Kidney epithelial cell (primary cell): ENCODE measurements at regions not wholly inside any gene's neighbourhood (a gene's known extent, or its start where the extent isn't known, plus 50 kb on each side); places are given as distances from the start of the nearest gene placed in this dataset.

Experiments used
- DNase-seq: peaks from one replicate; pipeline ENCODE4 v3.0.0-alpha.2; 2010; ENCODE audit warnings: low read depth
- H3K27me3 ChIP-seq: 2 replicates; pipeline ENCODE4 v1.6.0; 2011; ENCODE audit warnings: low read length; ENCODE audit not compliant: control insufficient read depth, insufficient read depth
- H3K36me3 ChIP-seq: 2 replicates; pipeline ENCODE4 v1.5.1; 2011; ENCODE audit warnings: low read length; ENCODE audit not compliant: control insufficient read depth, insufficient read depth
- H3K4me3 ChIP-seq: 2 replicates; pipeline ENCODE4 v1.5.1; 2011; ENCODE audit warnings: low read depth, mild to moderate bottlenecking, control low read depth, low read length
- TF ChIP-seq, protein P1 (sequence below): IDR thresholded peaks from 2 replicates; pipeline ENCODE4 v1.5.1; 2011; ENCODE audit warnings: mild to moderate bottlenecking, moderate library complexity, low read length, control low read depth, inconsistent platforms; ENCODE audit not compliant: insufficient read depth, poor library complexity, severe bottlenecking

DNA sequence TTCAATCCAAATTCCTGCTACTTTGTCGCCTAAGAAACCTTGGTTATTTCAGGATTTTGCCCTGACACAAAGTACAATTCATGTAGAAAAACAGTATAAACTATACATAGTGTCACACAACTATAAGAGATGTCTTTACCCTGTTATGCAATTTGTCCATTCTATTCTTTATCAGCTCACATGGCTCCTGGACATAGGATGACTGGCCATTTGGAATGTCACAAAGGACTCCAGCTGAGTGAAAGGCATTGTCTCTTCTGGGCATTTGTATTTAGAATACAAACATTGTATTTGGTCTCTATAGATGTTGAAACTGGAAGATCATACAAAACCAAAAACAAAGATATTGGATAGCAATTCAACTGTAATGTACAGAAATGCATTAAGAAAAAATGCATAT lies 944.6 kb upstream of the LRRTM1 start:
- TF ChIP-seq, protein P1, sequence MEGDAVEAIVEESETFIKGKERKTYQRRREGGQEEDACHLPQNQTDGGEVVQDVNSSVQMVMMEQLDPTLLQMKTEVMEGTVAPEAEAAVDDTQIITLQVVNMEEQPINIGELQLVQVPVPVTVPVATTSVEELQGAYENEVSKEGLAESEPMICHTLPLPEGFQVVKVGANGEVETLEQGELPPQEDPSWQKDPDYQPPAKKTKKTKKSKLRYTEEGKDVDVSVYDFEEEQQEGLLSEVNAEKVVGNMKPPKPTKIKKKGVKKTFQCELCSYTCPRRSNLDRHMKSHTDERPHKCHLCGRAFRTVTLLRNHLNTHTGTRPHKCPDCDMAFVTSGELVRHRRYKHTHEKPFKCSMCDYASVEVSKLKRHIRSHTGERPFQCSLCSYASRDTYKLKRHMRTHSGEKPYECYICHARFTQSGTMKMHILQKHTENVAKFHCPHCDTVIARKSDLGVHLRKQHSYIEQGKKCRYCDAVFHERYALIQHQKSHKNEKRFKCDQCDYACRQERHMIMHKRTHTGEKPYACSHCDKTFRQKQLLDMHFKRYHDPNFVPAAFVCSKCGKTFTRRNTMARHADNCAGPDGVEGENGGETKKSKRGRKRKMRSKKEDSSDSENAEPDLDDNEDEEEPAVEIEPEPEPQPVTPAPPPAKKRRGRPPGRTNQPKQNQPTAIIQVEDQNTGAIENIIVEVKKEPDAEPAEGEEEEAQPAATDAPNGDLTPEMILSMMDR = no peak
- no peaks in the 10 kb centered on the region for H3K36me3 ChIP-seq
- H3K27me3 ChIP-seq = no peaks in the 10 kb centered on the region
- no peak overlapping the region for H3K4me3 ChIP-seq
- no peak for DNase-seq

DNA sequence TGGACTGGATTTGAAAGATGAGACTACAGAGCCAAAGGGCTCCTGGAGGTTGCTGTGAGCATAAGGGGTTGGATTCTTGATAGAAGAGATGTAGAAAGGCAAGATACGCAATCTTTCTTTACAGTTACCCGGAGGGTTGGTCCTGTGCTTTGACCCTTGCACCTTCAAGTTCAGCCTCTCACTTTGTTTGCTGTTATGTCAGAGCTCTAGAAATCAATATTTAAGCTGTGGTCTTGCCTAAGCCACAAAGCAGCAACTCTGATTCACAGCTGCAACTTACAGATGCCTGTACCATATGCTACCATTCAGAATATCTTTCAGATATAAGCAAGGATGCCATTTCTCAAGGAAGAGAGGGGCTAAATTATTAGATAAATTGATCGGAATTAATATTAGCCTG lies 943.1 kb upstream of the LRRTM1 start:
- DNase-seq = no peak
- TF ChIP-seq, protein P1 = no peak
- H3K4me3 ChIP-seq = no peak overlapping the region
- no peaks in the 10 kb centered on the region for H3K27me3 ChIP-seq
- no peaks in the 10 kb centered on the region for H3K36me3 ChIP-seq

DNA sequence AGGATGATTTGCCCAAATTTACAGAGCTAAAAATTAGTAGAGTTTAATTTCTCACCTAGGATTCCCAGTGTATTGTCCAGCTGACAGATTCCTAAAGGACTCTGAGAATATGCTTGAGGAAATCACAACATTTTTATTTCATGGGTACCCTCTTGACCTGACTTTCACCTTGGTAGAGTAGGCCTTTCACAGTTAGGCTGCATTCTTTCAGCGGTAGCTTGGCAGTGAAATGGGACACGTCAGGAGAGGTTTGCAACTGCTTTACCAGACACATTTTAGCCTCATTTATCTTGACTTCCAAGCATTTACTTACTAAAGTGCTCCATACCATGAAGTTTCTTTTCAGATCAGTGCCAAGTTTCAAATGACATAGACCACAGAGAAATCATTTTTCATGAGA lies 937.9 kb upstream of the LRRTM1 start:
- no peak for DNase-seq
- TF ChIP-seq, protein P1 = no peak
- Histone ChIP-seq H3K36me3 (no peaks in the 10 kb centered on the region), H3K27me3 (no peaks in the 10 kb centered on the region), H3K4me3 (no peak overlapping the region)

DNA sequence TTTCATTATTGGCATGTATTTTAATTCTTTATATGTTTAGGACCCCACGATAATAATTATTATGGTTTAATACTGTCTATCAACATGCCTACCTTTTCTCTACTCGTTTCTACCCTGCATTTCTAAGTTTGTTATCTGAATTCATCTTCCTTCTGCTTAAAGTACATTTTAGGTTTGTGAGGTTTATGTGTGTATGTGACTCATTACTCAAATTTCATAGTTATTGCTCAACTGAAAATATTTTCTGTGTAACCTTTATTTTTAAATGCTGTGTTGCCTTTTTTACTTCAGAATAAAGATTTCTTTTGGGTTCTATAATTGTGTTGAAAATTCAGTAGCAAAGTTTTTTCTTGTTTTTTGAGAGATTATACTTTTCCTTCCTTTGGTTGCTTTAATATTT lies 933.9 kb upstream of the LRRTM1 start:
- Histone ChIP-seq H3K4me3 (no peak overlapping the region), H3K27me3 (no peaks in the 10 kb centered on the region), H3K36me3 (no peaks in the 10 kb centered on the region)
- TF ChIP-seq, protein P1 = no peak
- no peak for DNase-seq

DNA sequence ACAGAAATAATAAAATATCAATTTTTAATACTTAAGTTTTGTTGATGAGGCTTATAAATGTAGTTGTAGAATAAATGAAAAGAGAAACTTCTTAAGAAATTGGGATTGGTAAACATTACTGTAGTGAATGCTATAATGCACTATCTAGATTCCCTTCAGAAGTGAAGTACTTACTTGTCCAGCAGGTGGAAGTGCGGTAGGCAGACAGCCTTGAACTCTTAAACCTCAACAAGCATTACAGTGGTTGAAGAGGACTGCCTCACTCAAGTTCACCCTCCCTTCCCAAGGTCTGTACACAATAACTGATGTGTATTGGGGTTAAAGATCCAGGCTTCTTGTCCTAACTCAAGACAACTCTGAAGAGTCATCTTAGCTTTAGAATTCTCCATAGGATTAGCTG lies 931.0 kb upstream of the LRRTM1 start:
- TF ChIP-seq, protein P1 = no peak
- Histone ChIP-seq H3K36me3 (no peaks in the 10 kb centered on the region), H3K27me3 (no peaks in the 10 kb centered on the region), H3K4me3 (no peak overlapping the region)
- DNase-seq = no peak

DNA sequence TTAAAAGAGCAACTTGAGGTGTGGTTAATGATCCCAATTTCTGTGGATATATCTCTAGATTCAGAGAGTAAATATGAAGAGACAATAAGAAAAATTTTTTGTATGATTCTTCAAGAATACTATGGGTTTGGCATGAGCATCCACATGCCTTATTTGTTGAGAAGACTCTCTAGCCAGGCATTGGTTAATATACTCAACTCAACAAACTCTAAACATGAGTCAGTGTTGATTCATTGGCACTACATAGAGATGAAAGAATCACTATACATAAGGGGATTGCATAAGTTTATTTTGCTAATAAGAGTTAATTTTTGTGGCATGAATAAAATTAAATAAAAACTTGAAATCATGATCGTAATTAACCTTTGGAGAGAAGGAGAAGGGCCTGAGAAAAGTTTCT lies 930.2 kb upstream of the LRRTM1 start:
- no peak overlapping the region for H3K4me3 ChIP-seq
- no peak for DNase-seq
- TF ChIP-seq, protein P1 = no peak
- H3K36me3 ChIP-seq = no peaks in the 10 kb centered on the region
- H3K27me3 ChIP-seq = no peaks in the 10 kb centered on the region
